ENCODE measurements at regions not wholly inside any gene's neighbourhood (a gene's known extent, or its start where the extent isn't known, plus 50 kb on each side); places are given as distances from the start of the nearest gene placed in this dataset.

DNA sequence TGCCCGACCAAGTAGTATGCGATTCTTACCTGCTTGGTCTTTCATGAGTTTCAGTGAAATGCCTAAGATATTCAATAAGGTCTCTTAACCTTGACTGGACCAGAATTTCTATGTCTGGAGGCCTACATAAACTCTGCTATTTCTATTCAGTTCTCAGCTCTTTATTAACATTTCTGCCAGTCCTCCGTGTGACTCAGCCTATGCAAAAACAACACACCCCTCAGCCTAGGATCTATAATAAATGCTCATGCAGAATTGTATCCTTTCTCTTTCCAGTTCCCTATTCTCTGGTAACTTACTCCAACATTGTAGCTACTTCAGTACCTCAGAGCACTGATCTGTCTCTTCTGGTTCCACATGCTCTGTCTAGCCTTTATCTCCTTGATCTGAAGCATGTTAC, 1507.4 kb downstream of the CDH11 start:
- no peak for TF ChIP-seq TCF12 (IDR thresholded peaks at IDR 0.05; ENCODE audit: low read depth)

- TF ChIP-seq REST (IDR thresholded peaks at IDR 0.05; ENCODE audit: low read depth) (no peak), TCF12 (IDR thresholded peaks at IDR 0.05; ENCODE audit: low read depth) (no peak), RAD21 (IDR thresholded peaks at IDR 0.05; ENCODE audit: low read depth) (no peak), NFIC (IDR thresholded peaks at IDR 0.05) (no peak), YY1 (IDR thresholded peaks at IDR 0.05; ENCODE audit: low read depth) (no peak), MAX (IDR thresholded peaks at IDR 0.05) (no peak), EGR1 (IDR thresholded peaks at IDR 0.05) (no peak), TEAD4 (IDR thresholded peaks at IDR 0.05) (no peak), FOXM1 (IDR thresholded peaks at IDR 0.05; ENCODE audit: borderline replicate concordance, low read depth) (no peak), TAF1 (IDR thresholded peaks at IDR 0.05; ENCODE audit: low read depth) (no peak), CEBPB (IDR thresholded peaks at IDR 0.05) (no peak), ZBTB7A (IDR thresholded peaks at IDR 0.05; ENCODE audit: low read depth) (no peak), EP300 (IDR thresholded peaks at IDR 0.05; ENCODE audit: borderline replicate concordance) (no peak), CREB1 (IDR thresholded peaks at IDR 0.05; ENCODE audit: low read depth) (no peak)
- TF ChIP-seq, protein P1, sequence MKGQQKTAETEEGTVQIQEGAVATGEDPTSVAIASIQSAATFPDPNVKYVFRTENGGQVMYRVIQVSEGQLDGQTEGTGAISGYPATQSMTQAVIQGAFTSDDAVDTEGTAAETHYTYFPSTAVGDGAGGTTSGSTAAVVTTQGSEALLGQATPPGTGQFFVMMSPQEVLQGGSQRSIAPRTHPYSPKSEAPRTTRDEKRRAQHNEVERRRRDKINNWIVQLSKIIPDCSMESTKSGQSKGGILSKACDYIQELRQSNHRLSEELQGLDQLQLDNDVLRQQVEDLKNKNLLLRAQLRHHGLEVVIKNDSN (IDR thresholded peaks at IDR 0.05) = no peak
Measured at GRCh38 chr16:63613701-63614100, 1508.2 kb downstream of the CDH11 start.

DNA sequence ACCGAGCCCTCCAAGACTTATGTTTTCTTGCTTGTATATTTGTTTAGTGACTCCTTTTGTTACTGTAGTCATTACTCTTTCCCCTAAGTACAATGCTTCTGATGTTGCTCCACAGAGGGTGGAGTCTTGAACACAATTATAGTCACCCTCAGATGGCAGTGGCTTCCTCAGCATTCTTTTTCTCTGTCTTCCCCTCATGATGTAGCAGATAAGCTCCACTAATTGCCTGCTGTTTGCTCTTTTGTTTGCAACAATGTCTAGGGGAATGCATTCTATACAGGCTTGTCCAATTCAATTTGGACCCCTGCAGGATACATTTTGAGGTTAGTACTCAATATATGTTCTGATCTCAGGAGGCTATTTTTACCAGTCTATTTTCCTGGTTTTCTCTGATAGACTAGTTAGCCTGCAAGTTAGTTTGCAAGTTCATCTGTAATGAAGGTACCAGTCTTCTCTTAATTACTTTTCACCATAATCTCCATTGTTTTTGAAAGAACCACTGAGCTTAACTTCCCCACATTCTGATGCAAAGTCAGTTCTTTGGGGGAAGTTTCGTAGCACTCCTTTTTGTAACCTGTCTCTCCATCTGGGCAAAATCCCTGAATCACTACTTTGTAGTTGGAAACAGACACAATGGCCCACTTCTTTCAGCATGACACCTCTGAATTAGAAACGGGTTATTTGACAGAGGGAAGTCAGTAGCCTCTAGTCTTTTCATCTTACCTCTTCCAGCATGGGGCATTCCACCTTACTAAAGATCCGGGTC, 1509.2 kb downstream of the CDH11 start:
- TF ChIP-seq YY1 (IDR thresholded peaks at IDR 0.05; ENCODE audit: low read depth) (no peak), ZBTB7A (IDR thresholded peaks at IDR 0.05; ENCODE audit: low read depth) (no peak), FOXM1 (IDR thresholded peaks at IDR 0.05; ENCODE audit: borderline replicate concordance, low read depth) (no peak), MAX (IDR thresholded peaks at IDR 0.05) (no peak), RAD21 (IDR thresholded peaks at IDR 0.05; ENCODE audit: low read depth) (no peak)
- TF ChIP-seq, protein P1 (IDR thresholded peaks at IDR 0.05) = no peak

DNA sequence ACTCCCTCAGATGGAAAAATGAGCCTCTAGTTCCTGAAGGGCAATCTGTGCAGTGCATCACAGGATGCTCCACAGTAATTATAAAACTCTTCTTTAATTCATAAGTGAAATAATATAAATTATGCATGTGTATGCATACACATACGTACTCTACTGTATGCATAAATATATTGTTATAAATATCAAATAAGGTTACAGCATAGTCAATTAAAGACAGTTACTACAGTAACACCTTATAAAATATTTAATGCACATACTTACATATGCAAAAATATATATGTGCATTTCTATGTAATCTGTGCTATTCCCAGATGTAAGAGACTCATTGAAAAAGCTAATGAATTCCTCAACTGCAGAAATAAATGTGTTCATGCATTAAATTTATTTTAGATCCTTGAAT, 1515.1 kb downstream of the CDH11 start:
- TF ChIP-seq TEAD4 (IDR thresholded peaks at IDR 0.05) (no peak), CREB1 (IDR thresholded peaks at IDR 0.05; ENCODE audit: low read depth) (no peak), FOXM1 (IDR thresholded peaks at IDR 0.05; ENCODE audit: borderline replicate concordance, low read depth) (no peak), YY1 (IDR thresholded peaks at IDR 0.05; ENCODE audit: low read depth) (no peak), TCF12 (IDR thresholded peaks at IDR 0.05; ENCODE audit: low read depth) (no peak), CEBPB (IDR thresholded peaks at IDR 0.05) (no peak)

GRCh38 chr16:63602206-63602927, 1519.5 kb downstream of the CDH11 start:
- TF ChIP-seq CEBPB (IDR thresholded peaks at IDR 0.05) = no peak
- TF ChIP-seq EP300 (IDR thresholded peaks at IDR 0.05; ENCODE audit: borderline replicate concordance) = no peak
- TF ChIP-seq EGR1 (IDR thresholded peaks at IDR 0.05) = no peak
- TF ChIP-seq TEAD4 (IDR thresholded peaks at IDR 0.05) = no peak
- TF ChIP-seq TAF1 (IDR thresholded peaks at IDR 0.05; ENCODE audit: low read depth) = no peak
- no peak for TF ChIP-seq REST (IDR thresholded peaks at IDR 0.05; ENCODE audit: low read depth)
- no peak for TF ChIP-seq ZBTB7A (IDR thresholded peaks at IDR 0.05; ENCODE audit: low read depth)
- TF ChIP-seq, protein P1 (IDR thresholded peaks at IDR 0.05) = no peak
- TF ChIP-seq YY1 (IDR thresholded peaks at IDR 0.05; ENCODE audit: low read depth) = no peak
